ENCODE measurements at regions not wholly inside any gene's neighbourhood (a gene's known extent, or its start where the extent isn't known, plus 50 kb on each side); places are given as distances from the start of the nearest gene placed in this dataset.

DNA sequence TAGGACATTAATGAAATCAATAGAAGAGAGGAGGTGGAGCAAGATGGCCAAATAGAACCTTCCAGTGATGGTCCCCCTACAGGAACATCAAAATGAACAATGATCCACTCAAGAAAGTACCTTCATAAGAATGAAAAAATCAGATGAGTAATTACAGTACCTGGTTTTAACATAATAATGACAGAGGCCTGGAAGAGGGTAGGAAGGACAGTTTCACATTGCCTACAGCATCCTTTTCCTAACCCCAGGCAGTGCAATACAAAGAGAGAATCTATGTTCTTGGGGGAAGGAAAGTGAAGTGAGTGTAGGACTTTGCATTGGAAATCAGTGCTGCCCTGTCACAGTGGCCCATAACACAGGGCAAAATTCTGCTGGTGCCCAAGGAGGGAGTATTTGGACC lies 81.2 kb upstream of the SPTLC1 start:
- no peaks in the 10 kb centered on the region; the same call in 1 of the 2 replicates for H3K27me3 ChIP-seq (ENCODE audit: control insufficient read depth, low read length)
- no peaks in the 10 kb centered on the region for H3F3A ChIP-seq (ENCODE audit: control insufficient read depth, insufficient read depth)
- no peak overlapping the region for H3K4me2 ChIP-seq (ENCODE audit: low read length)
- H3K79me2 ChIP-seq (ENCODE audit: control insufficient read depth, low read length): no peaks in the 10 kb centered on the region
- H3K4me3 ChIP-seq (ENCODE audit: low read length): no peak overlapping the region
- H3K4me1 ChIP-seq (ENCODE audit: control insufficient read depth, low read length): no peaks in the 10 kb centered on the region
- H3K27ac ChIP-seq (ENCODE audit: low read depth, low read length): no peak overlapping the region
- H3K36me3 ChIP-seq (ENCODE audit: control insufficient read depth, low read length): no peaks in the 10 kb centered on the region
- H3K9me2 ChIP-seq (replicated peaks; ENCODE audit: control insufficient read depth, low read length): no peaks in the 10 kb centered on the region
- no peaks in the 10 kb centered on the region for H4K20me1 ChIP-seq (ENCODE audit: control insufficient read depth, insufficient read depth, low read depth, low read length)
- no peak for TF ChIP-seq EZH2phosphoT487 (IDR thresholded peaks at IDR 0.05; ENCODE audit: borderline replicate concordance, low read length)
- TF ChIP-seq CTCF (IDR thresholded peaks at IDR 0.05; ENCODE audit: low read depth, low read length, poor library complexity, severe bottlenecking): no peak
- peaks cover 10% of the 10 kb centered on the region; the same call in 1 of the 2 replicates for H3K9me3 ChIP-seq (ENCODE audit: control insufficient read depth, insufficient read depth, low read length)

GRCh38 chr9:92191801-92192200 lies 76.6 kb upstream of the SPTLC1 start:
- TF ChIP-seq EZH2phosphoT487 (IDR thresholded peaks at IDR 0.05; ENCODE audit: borderline replicate concordance, low read length): no peak
- TF ChIP-seq CTCF (IDR thresholded peaks at IDR 0.05; ENCODE audit: low read depth, low read length, poor library complexity, severe bottlenecking): no peak
- Histone ChIP-seq H4K20me1 (ENCODE audit: control insufficient read depth, insufficient read depth, low read depth, low read length) (no peaks in the 10 kb centered on the region), H3K79me2 (ENCODE audit: control insufficient read depth, low read length) (no peaks in the 10 kb centered on the region), H3K9me2 (replicated peaks; ENCODE audit: control insufficient read depth, low read length) (no peaks in the 10 kb centered on the region), H3F3A (ENCODE audit: control insufficient read depth, insufficient read depth) (no peaks in the 10 kb centered on the region), H3K4me1 (ENCODE audit: control insufficient read depth, low read length) (no peaks in the 10 kb centered on the region), H3K4me3 (ENCODE audit: low read length) (no peak overlapping the region), H3K4me2 (ENCODE audit: low read length) (no peak overlapping the region), H3K9me3 (ENCODE audit: control insufficient read depth, insufficient read depth, low read length) (0 out of 2 replicates have a peak, but pooled peaks cover 5% of the 10 kb centered on the region), H3K36me3 (ENCODE audit: control insufficient read depth, low read length) (no peaks in the 10 kb centered on the region), H3K27me3 (ENCODE audit: control insufficient read depth, low read length) (no peaks in the 10 kb centered on the region; the same call in 1 of the 2 replicates), H3K27ac (ENCODE audit: low read depth, low read length) (no peak overlapping the region)

DNA sequence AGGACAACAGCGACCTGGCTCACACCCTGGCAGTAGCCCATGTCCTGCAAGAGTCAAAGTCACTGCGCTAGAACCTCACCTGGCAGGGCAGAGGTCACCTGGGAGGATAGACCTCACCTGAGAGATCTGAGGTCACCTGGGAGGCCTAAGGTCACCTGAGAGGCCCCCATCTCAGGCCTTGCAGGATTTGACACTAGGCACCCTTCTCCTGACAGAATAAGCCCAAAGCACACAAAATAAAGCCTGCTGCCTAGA lies 75.2 kb upstream of the SPTLC1 start:
- Histone ChIP-seq H3K27me3 (ENCODE audit: control insufficient read depth, low read length) (no peaks in the 10 kb centered on the region; the same call in 1 of the 2 replicates), H4K20me1 (ENCODE audit: control insufficient read depth, insufficient read depth, low read depth, low read length) (no peaks in the 10 kb centered on the region), H3K4me1 (ENCODE audit: control insufficient read depth, low read length) (no peaks in the 10 kb centered on the region), H3K4me2 (ENCODE audit: low read length) (no peak overlapping the region), H3K79me2 (ENCODE audit: control insufficient read depth, low read length) (no peaks in the 10 kb centered on the region), H3K9me3 (ENCODE audit: control insufficient read depth, insufficient read depth, low read length) (no peaks in the 10 kb centered on the region), H3K9me2 (replicated peaks; ENCODE audit: control insufficient read depth, low read length) (no peaks in the 10 kb centered on the region), H3K4me3 (ENCODE audit: low read length) (no peak overlapping the region), H3K36me3 (ENCODE audit: control insufficient read depth, low read length) (no peaks in the 10 kb centered on the region), H3F3A (ENCODE audit: control insufficient read depth, insufficient read depth) (no peaks in the 10 kb centered on the region), H3K27ac (ENCODE audit: low read depth, low read length) (no peak overlapping the region)
- TF ChIP-seq CTCF (IDR thresholded peaks at IDR 0.05; ENCODE audit: low read depth, low read length, poor library complexity, severe bottlenecking) (no peak), EZH2phosphoT487 (IDR thresholded peaks at IDR 0.05; ENCODE audit: borderline replicate concordance, low read length) (no peak)

Measured in DOHH2 (cell line).